ENCODE measurements at regions not wholly inside any gene's neighbourhood (a gene's known extent, or its start where the extent isn't known, plus 50 kb on each side); places are given as distances from the start of the nearest gene placed in this dataset.
A peak's percentile ranks its signal among the peaks of the same experiment; 100 is the strongest.
"Not testable (repeated sequence)": the region's sequence is repeated elsewhere in the genome, so short reads cannot be mapped to it uniquely, and the experiment has no call there.

- no peak for DNase-seq (ENCODE audit: low read depth)
Observed at GRCh38 chr5:126677121-126677520, 76.4 kb downstream of the PHAX start.

- DNase-seq (ENCODE audit: low read depth): peak; percentile 79
Observed at GRCh38 chr5:126680191-126680817, 79.6 kb downstream of the PHAX start.

- DNase-seq (ENCODE audit: low read depth): not testable (repeated sequence)
Observed at GRCh38 chr5:126681314-126681713, 80.6 kb downstream of the PHAX start.

- DNase-seq (ENCODE audit: low read depth): no peak
Observed at GRCh38 chr5:126681970-126682369, 81.2 kb downstream of the PHAX start.

GRCh38 chr5:126682856-126683255 lies 82.1 kb downstream of the PHAX start:
- no peak for DNase-seq (ENCODE audit: low read depth)

GRCh38 chr5:126683912-126684311 lies 83.2 kb downstream of the PHAX start:
- DNase-seq (ENCODE audit: low read depth): no peak

- not testable (repeated sequence) for DNase-seq (ENCODE audit: low read depth)
Observed at GRCh38 chr5:126684656-126685442, 84.1 kb downstream of the PHAX start.

GRCh38 chr5:126686451-126687126 lies 85.8 kb downstream of the PHAX start:
- DNase-seq (ENCODE audit: low read depth): no peak

GRCh38 chr5:126692971-126693370 lies 84.0 kb upstream of the LMNB1 start:
- no peak for DNase-seq (ENCODE audit: low read depth)

GRCh38 chr5:126693806-126694205 lies 83.1 kb upstream of the LMNB1 start:
- DNase-seq (ENCODE audit: low read depth): no peak

- peak; percentile 71 for DNase-seq (ENCODE audit: low read depth)
Observed at GRCh38 chr5:126694403-126694802, 82.5 kb upstream of the LMNB1 start.

GRCh38 chr5:126695091-126695490 lies 81.8 kb upstream of the LMNB1 start:
- DNase-seq (ENCODE audit: low read depth): no peak

- peak; percentile 5 for DNase-seq (ENCODE audit: low read depth)
Observed at GRCh38 chr5:126707080-126707479, 69.9 kb upstream of the LMNB1 start.

- no peak for DNase-seq (ENCODE audit: low read depth)
Observed at GRCh38 chr5:126715765-126716164, 61.2 kb upstream of the LMNB1 start.

- no peak for DNase-seq (ENCODE audit: low read depth)
Observed at GRCh38 chr5:126716861-126717260, 60.1 kb upstream of the LMNB1 start.

GRCh38 chr5:126718236-126718868 lies 58.6 kb upstream of the LMNB1 start:
- DNase-seq (ENCODE audit: low read depth): no peak

- no peak for DNase-seq (ENCODE audit: low read depth)
Observed at GRCh38 chr5:126720369-126720768, 56.6 kb upstream of the LMNB1 start.

- no peak for DNase-seq (ENCODE audit: low read depth)
Observed at GRCh38 chr5:126723643-126724042, 53.3 kb upstream of the LMNB1 start.

Measured in GM04504 (cell line).